H1 (cell line): ENCODE measurements at regions not wholly inside any gene's neighbourhood (a gene's known extent, or its start where the extent isn't known, plus 50 kb on each side); places are given as distances from the start of the nearest gene placed in this dataset.

Experiments
- CBX5 ChIP-seq: fragments of 300-800, 300-1000 bp; sonication (generic); IDR thresholded peaks from 2 replicates; pipeline ENCODE4 v1.7.1; 2016; ENCODE audit warnings: antibody characterized with exemption, low read length, low read depth
- CEBPB ChIP-seq: IDR thresholded peaks from 2 replicates; pipeline ENCODE4 v1.6.1; 2012; ENCODE audit warnings: low read depth, low read length
- CTCF ChIP-seq, 3 experiments: IDR thresholded peaks; 1 replicate in 2 of 3; 2 replicates in 1 of 3; pipeline versions ENCODE4 v1.5.1 to v1.6.1; 2011; ENCODE audit warnings: low read length in 3 of 3, mild to moderate bottlenecking in 3 of 3, inconsistent platforms in 2 of 3, low read depth in 1 of 3, moderate library complexity in 1 of 3; ENCODE audit not compliant: insufficient read depth in 1 of 3; ENCODE audit errors: control extremely low read depth in 1 of 3
- EGR1 ChIP-seq: IDR thresholded peaks from 2 replicates; pipeline ENCODE4 v1.6.1; 2011; ENCODE audit warnings: low read depth, low read length, borderline replicate concordance
- EP300 ChIP-seq, 2 experiments: IDR thresholded peaks; 1 replicate in 1 of 2; 2 replicates in 1 of 2; pipeline ENCODE4 v1.6.1; 2011 to 2012; ENCODE audit warnings: low read depth in 2 of 2, low read length in 2 of 2, mild to moderate bottlenecking in 2 of 2, borderline replicate concordance in 1 of 2, inconsistent platforms in 1 of 2, moderate library complexity in 1 of 2
- EZH2 ChIP-seq: fragments of 200-600 bp; sonication (generic); IDR thresholded peaks from 2 replicates; pipeline ENCODE4 v1.7.1; 2012; ENCODE audit warnings: low read depth, mild to moderate bottlenecking, moderate library complexity, low read length, inconsistent platforms; ENCODE audit not compliant: severe bottlenecking
- JUND ChIP-seq: IDR thresholded peaks from 2 replicates; pipeline ENCODE4 v1.6.1; 2011; ENCODE audit warnings: mild to moderate bottlenecking, improper control_type of control experiment, low read length
- POLR2A ChIP-seq, 2 experiments: IDR thresholded peaks; 1 replicate in 1 of 2; 2 replicates in 1 of 2; pipeline ENCODE4 v1.6.1; 2011; ENCODE audit warnings: low read depth in 2 of 2, low read length in 2 of 2, mild to moderate bottlenecking in 2 of 2; ENCODE audit errors: control extremely low read depth in 1 of 2
- POLR2AphosphoS5 ChIP-seq: IDR thresholded peaks from 2 replicates; pipeline ENCODE4 v1.6.1; 2011; ENCODE audit warnings: low read depth, low read length
- SIN3A ChIP-seq, 2 experiments: IDR thresholded peaks in 1 of 2; conservative IDR thresholded peaks in 1 of 2; 2 replicates each; pipeline ENCODE4 v1.6.1; 2011 to 2012; ENCODE audit warnings: low read length in 2 of 2, improper control_type of control experiment in 1 of 2, low read depth in 1 of 2, mild to moderate bottlenecking in 1 of 2

GRCh38 chr20:55582498-55582897 is 422.8 kb downstream of the CBLN4 start:
- TF ChIP-seq EP300 (IDR thresholded peaks at IDR 0.05; ENCODE audit: borderline replicate concordance in 1 of 2, low read depth in 2 of 2, low read length in 2 of 2) (no peak), SIN3A (conservative IDR thresholded peaks at IDR 0.05 in 1 of 2, IDR thresholded peaks at IDR 0.05 in 1 of 2; ENCODE audit: low read depth in 1 of 2, low read length in 2 of 2) (no peak), CEBPB (no peak), POLR2A (IDR thresholded peaks at IDR 0.05; ENCODE audit: control extremely low read depth in 1 of 2, low read depth in 2 of 2, low read length in 2 of 2) (no peak), POLR2AphosphoS5 (no peak), EGR1 (no peak), CBX5 (no peak), CTCF (IDR thresholded peaks at IDR 0.05; ENCODE audit: control extremely low read depth in 1 of 3, insufficient read depth in 1 of 3, low read depth in 1 of 3, low read length in 3 of 3) (no peak), EZH2 (no peak), JUND (no peak)
